Esophagus squamous epithelium (tissue), 4 donors: ENCODE measurements at regions not wholly inside any gene's neighbourhood (a gene's known extent, or its start where the extent isn't known, plus 50 kb on each side); places are given as distances from the start of the nearest gene placed in this dataset.
"Not testable (repeated sequence)": the region's sequence is repeated elsewhere in the genome, so short reads cannot be mapped to it uniquely, and the experiment has no call there.

Source experiments
- CTCF ChIP-seq, 6 experiments: fragments of 450-650 bp in 4 of 6; fragments of 200-600 bp in 2 of 6; sonication (generic) in 2 of 6; IDR thresholded peaks; one replicate each; pipeline ENCODE4 v1.5.1; 2016 to 2019; ENCODE audit warnings: antibody characterized with exemption in 6 of 6, mild to moderate bottlenecking in 4 of 6, moderate library complexity in 4 of 6
- POLR2A ChIP-seq, 4 donors: fragments of 450-650 bp; IDR thresholded peaks; one replicate each; pipeline ENCODE4 v1.6.1; 2017; ENCODE audit warnings: antibody characterized with exemption in 4 of 4, mild to moderate bottlenecking in 4 of 4, moderate library complexity in 3 of 4

- not testable (repeated sequence) for TF ChIP-seq POLR2A, CTCF (IDR thresholded peaks at IDR 0.05)
Measured at GRCh38 chr13:18895411-18895810, 286.2 kb downstream of the TUBA3C start.
